Esophagus squamous epithelium (tissue), 4 donors: ENCODE measurements at regions not wholly inside any gene's neighbourhood (a gene's known extent, or its start where the extent isn't known, plus 50 kb on each side); places are given as distances from the start of the nearest gene placed in this dataset.

ENCODE experiments used
- CTCF ChIP-seq, 6 experiments: fragments of 450-650 bp in 4 of 6; fragments of 200-600 bp in 2 of 6; sonication (generic) in 2 of 6; IDR thresholded peaks; one replicate each; pipeline ENCODE4 v1.5.1; 2016 to 2019; ENCODE audit warnings: antibody characterized with exemption in 6 of 6, mild to moderate bottlenecking in 4 of 6, moderate library complexity in 4 of 6
- POLR2A ChIP-seq, 4 donors: fragments of 450-650 bp; IDR thresholded peaks; one replicate each; pipeline ENCODE4 v1.6.1; 2017; ENCODE audit warnings: antibody characterized with exemption in 4 of 4, mild to moderate bottlenecking in 4 of 4, moderate library complexity in 3 of 4

- TF ChIP-seq CTCF (IDR thresholded peaks at IDR 0.05) (no peak), POLR2A (IDR thresholded peaks at IDR 0.05) (no peak)
Observed at GRCh38 chr15:37246065-37246464, 145.7 kb upstream of the MEIS2 start.
